Left ventricle myocardium inferior (tissue), 1 donor: ENCODE measurements at regions not wholly inside any gene's neighbourhood (a gene's known extent, or its start where the extent isn't known, plus 50 kb on each side); places are given as distances from the start of the nearest gene placed in this dataset.

Experiments
- DNase-seq: peaks from one replicate; pipeline ENCODE4 v3.0.0-alpha.2; 2020
- H3K27ac ChIP-seq: fragments of 200-600 bp; replicated peaks from 2 replicates; pipeline ENCODE4 v1.8.0; 2021
- H3K27me3 ChIP-seq: fragments of 200-600 bp; 2 replicates; pipeline ENCODE4 v1.8.0; 2021; ENCODE audit warnings: low read depth
- H3K36me3 ChIP-seq: fragments of 200-600 bp; 2 replicates; pipeline ENCODE4 v1.8.0; 2021
- H3K4me1 ChIP-seq: fragments of 200-600 bp; 2 replicates; pipeline ENCODE4 v1.8.0; 2021
- H3K4me3 ChIP-seq: fragments of 200-600 bp; 2 replicates; pipeline ENCODE4 v1.8.0; 2021; ENCODE audit warnings: mild to moderate bottlenecking, moderate library complexity
- H3K9me3 ChIP-seq: fragments of 200-600 bp; replicated peaks from 2 replicates; pipeline ENCODE4 v1.8.0; 2021
- CTCF ChIP-seq: fragments of 200-600 bp; IDR thresholded peaks from 2 replicates; pipeline ENCODE4 v1.8.0; 2021; ENCODE audit warnings: antibody characterized with exemption, mild to moderate bottlenecking, borderline replicate concordance
- intact Hi-C: fragments of 100-400 bp; cut with micrococcal nuclease; formaldehyde crosslinking; loops from one replicate; pipeline ENCODE4 v1.11.0; 2022
- donor health status: DM: no; HTN: yes; CAD: no; lungs with severe emphysema.

- Histone ChIP-seq H3K27me3 (no peaks in the 10 kb centered on the region), H3K36me3 (peaks cover 15% of the 10 kb centered on the region), H3K9me3 (peaks cover 14% of the 10 kb centered on the region), H3K4me1 (peaks cover 30% of the 10 kb centered on the region), H3K4me3 (no peak overlapping the region), H3K27ac (no peak overlapping the region)
- intact Hi-C loops: no loop called here
- TF ChIP-seq CTCF: no peak
- DNase-seq: no peak
Measured at GRCh38 chr14:89592961-89593360, 175.9 kb upstream of the FOXN3 start.

- Histone ChIP-seq H3K4me1 (peaks cover 31% of the 10 kb centered on the region), H3K36me3 (peaks cover 8% of the 10 kb centered on the region), H3K4me3 (no peak overlapping the region), H3K9me3 (no peaks in the 10 kb centered on the region), H3K27me3 (no peaks in the 10 kb centered on the region), H3K27ac (peak overlapping the region; percentile 16)
- intact Hi-C loops: no loop called here
- no peak for TF ChIP-seq CTCF
- DNase-seq: peak; percentile 26
Measured at GRCh38 chr14:89589400-89590118, 172.5 kb upstream of the FOXN3 start.

GRCh38 chr14:89588840-89589296, 171.8 kb upstream of the FOXN3 start:
- H3K4me1 ChIP-seq: peaks cover 31% of the 10 kb centered on the region
- no peak for TF ChIP-seq CTCF
- H3K36me3 ChIP-seq: peaks cover 2% of the 10 kb centered on the region
- H3K27ac ChIP-seq: peak overlapping the region; percentile 16
- DNase-seq: no peak
- H3K9me3 ChIP-seq: no peaks in the 10 kb centered on the region
- intact Hi-C loops: no loop called here
- H3K27me3 ChIP-seq: no peaks in the 10 kb centered on the region
- H3K4me3 ChIP-seq: no peak overlapping the region

GRCh38 chr14:89588016-89588415, 171.0 kb upstream of the FOXN3 start:
- intact Hi-C loops: no loop called here
- no peak for TF ChIP-seq CTCF
- H3K4me1 ChIP-seq: peaks cover 31% of the 10 kb centered on the region
- H3K4me3 ChIP-seq: no peak overlapping the region
- H3K27me3 ChIP-seq: no peaks in the 10 kb centered on the region
- DNase-seq: no peak
- no peaks in the 10 kb centered on the region for H3K36me3 ChIP-seq
- no peaks in the 10 kb centered on the region for H3K9me3 ChIP-seq
- no peak overlapping the region for H3K27ac ChIP-seq

GRCh38 chr14:89587136-89587420, 170.0 kb upstream of the FOXN3 start:
- intact Hi-C loops: no loop called here
- H3K27ac ChIP-seq: no peak overlapping the region
- TF ChIP-seq CTCF: no peak

More at GRCh38 chr14:89587136-89587420, 170.0 kb upstream of the FOXN3 start:
- Histone ChIP-seq H3K27me3 (no peaks in the 10 kb centered on the region), H3K9me3 (no peaks in the 10 kb centered on the region), H3K4me3 (no peak overlapping the region), H3K36me3 (no peaks in the 10 kb centered on the region), H3K4me1 (peaks cover 31% of the 10 kb centered on the region)
- DNase-seq: no peak
